HEK293T (cell line): ENCODE measurements at regions not wholly inside any gene's neighbourhood (a gene's known extent, or its start where the extent isn't known, plus 50 kb on each side); places are given as distances from the start of the nearest gene placed in this dataset.

Experiments
- BHLHE40 ChIP-seq: fragments of 450-650 bp; IDR thresholded peaks from 2 replicates; pipeline ENCODE4 v1.6.1; 2016; ENCODE audit warnings: mild to moderate bottlenecking, moderate library complexity, borderline replicate concordance
- ELF4 ChIP-seq: fragments of 450-650 bp; IDR thresholded peaks from 2 replicates; pipeline ENCODE4 v1.6.1; 2017; ENCODE audit warnings: antibody characterized with exemption
- FOXK2 ChIP-seq: fragments of 450-650 bp; IDR thresholded peaks from 2 replicates; pipeline ENCODE4 v1.6.1; 2016; ENCODE audit warnings: mild to moderate bottlenecking
- L3MBTL2 ChIP-seq: fragments of 450-650 bp; conservative IDR thresholded peaks from 2 replicates; pipeline ENCODE4 v1.6.1; 2016; ENCODE audit warnings: mild to moderate bottlenecking
- LEF1 ChIP-seq: fragments of 450-650 bp; IDR thresholded peaks from 2 replicates; pipeline ENCODE4 v1.6.1; 2017; ENCODE audit warnings: mild to moderate bottlenecking, borderline replicate concordance
- SP1 ChIP-seq: fragments of 450-650 bp; IDR thresholded peaks from 2 replicates; pipeline ENCODE4 v1.6.1; 2017
- TARDBP ChIP-seq: fragments of 450-650 bp; IDR thresholded peaks from 2 replicates; pipeline ENCODE4 v1.6.1; 2016

DNA sequence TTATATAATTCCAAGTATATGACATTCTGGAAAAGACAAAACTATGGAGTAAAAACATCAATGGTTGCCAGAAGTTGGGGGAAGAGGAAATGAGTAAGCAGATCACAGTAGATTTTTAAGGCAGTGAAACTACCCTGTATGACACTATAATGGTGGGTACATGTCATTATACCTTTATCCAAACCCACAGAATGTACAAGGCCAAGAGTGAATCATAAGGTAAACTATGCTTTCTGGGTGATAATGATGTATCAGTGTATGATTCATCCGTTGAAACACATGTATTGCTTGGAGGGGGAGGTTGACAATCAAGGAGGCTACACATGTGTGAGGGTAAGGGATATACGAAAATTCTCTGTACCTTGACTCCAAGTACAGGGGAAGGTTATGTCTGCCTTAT lies 862.7 kb downstream of the PLA2G4A start:
- TF ChIP-seq LEF1, result no peak
- TF ChIP-seq L3MBTL2, result no peak
- TF ChIP-seq TARDBP, result no peak
- no peak for TF ChIP-seq SP1
- TF ChIP-seq ELF4, result no peak
- TF ChIP-seq FOXK2, result no peak
- TF ChIP-seq BHLHE40, result no peak
